Neural cell (in vitro differentiated cells): ENCODE measurements at regions not wholly inside any gene's neighbourhood (a gene's known extent, or its start where the extent isn't known, plus 50 kb on each side); places are given as distances from the start of the nearest gene placed in this dataset.
"Not testable (repeated sequence)": the region's sequence is repeated elsewhere in the genome, so short reads cannot be mapped to it uniquely, and the experiment has no call there.

Experiments used
- H2AFZ ChIP-seq: fragments of 200-600, 300-800 bp; sonication (generic), shearing (Covaris generic); 2 replicates; pipeline ENCODE4 v1.6.0; 2014; ENCODE audit warnings: low read depth, mild to moderate bottlenecking, antibody characterized with exemption, low read length, moderate library complexity
- H3F3A ChIP-seq: fragments of 200-600 bp; shearing (Covaris generic); 2 replicates; pipeline ENCODE4 v1.6.1; 2016; ENCODE audit warnings: mild to moderate bottlenecking, moderate library complexity, mixed read lengths, antibody characterized with exemption, low read length; ENCODE audit not compliant: insufficient read depth, poor library complexity, severe bottlenecking
- H3K27ac ChIP-seq: fragments of 200-600, 300-800 bp; sonication (generic), shearing (Covaris generic); 2 replicates; pipeline ENCODE4 v1.5.1; 2014; ENCODE audit warnings: mild to moderate bottlenecking, low read length, moderate library complexity
- H3K27me3 ChIP-seq: fragments of 300-800, 200-600 bp; sonication (generic), shearing (Covaris generic); 2 replicates; pipeline ENCODE4 v1.6.0; 2014; ENCODE audit warnings: mild to moderate bottlenecking, low read depth, low read length, moderate library complexity; ENCODE audit not compliant: insufficient read depth
- H3K36me3 ChIP-seq: fragments of 300-800, 200-600 bp; sonication (generic), shearing (Covaris generic); 2 replicates; pipeline ENCODE4 v1.5.1; 2014; ENCODE audit warnings: mild to moderate bottlenecking, antibody characterized with exemption, low read length, moderate library complexity; ENCODE audit not compliant: insufficient read depth
- H3K4me2 ChIP-seq: fragments of 300-800, 200-600 bp; sonication (generic), shearing (Covaris generic); 2 replicates; pipeline ENCODE4 v1.6.0; 2014; ENCODE audit warnings: mild to moderate bottlenecking, low read length
- H3K4me3 ChIP-seq: fragments of 300-800, 200-600 bp; sonication (generic), shearing (Covaris generic); 2 replicates; pipeline ENCODE4 v1.5.1; 2014; ENCODE audit warnings: mild to moderate bottlenecking, low read length, moderate library complexity
- H3K79me2 ChIP-seq: fragments of 200-600 bp; shearing (Covaris generic); replicated peaks from 2 replicates; pipeline ENCODE4 v1.6.0; 2014; ENCODE audit warnings: mild to moderate bottlenecking, low read length, moderate library complexity; ENCODE audit not compliant: insufficient read depth
- H3K9ac ChIP-seq: fragments of 300-800, 200-600 bp; sonication (generic), shearing (Covaris generic); 2 replicates; pipeline ENCODE4 v1.6.1; 2016; ENCODE audit warnings: mild to moderate bottlenecking, low read length, mixed read lengths
- H3K9me2 ChIP-seq: fragments of 200-600 bp; shearing (Covaris generic); 2 replicates; pipeline ENCODE4 v1.6.1; 2016; ENCODE audit warnings: mild to moderate bottlenecking, low read length, mixed read lengths; ENCODE audit not compliant: insufficient read depth
- H3K9me3 ChIP-seq: fragments of 200-600, 300-800 bp; sonication (generic), shearing (Covaris generic); 2 replicates; pipeline ENCODE4 v1.6.1; 2016; ENCODE audit warnings: mild to moderate bottlenecking, mixed run types, low read length, moderate library complexity, mixed read lengths
- H4K20me1 ChIP-seq: fragments of 200-600 bp; shearing (Covaris generic); 2 replicates; pipeline ENCODE4 v1.6.1; 2016; ENCODE audit warnings: mild to moderate bottlenecking, mixed run types; ENCODE audit not compliant: insufficient read depth
- CTCF ChIP-seq: fragments of 450-650 bp; IDR thresholded peaks from 2 replicates; pipeline ENCODE4 v1.5.1; 2014; ENCODE audit warnings: antibody characterized with exemption, mild to moderate bottlenecking, moderate library complexity; ENCODE audit not compliant: poor library complexity, severe bottlenecking
- EP300 ChIP-seq: fragments of 450-650 bp; conservative IDR thresholded peaks from 2 replicates; pipeline ENCODE4 v1.6.1; 2014; ENCODE audit warnings: antibody characterized with exemption, mild to moderate bottlenecking, moderate library complexity; ENCODE audit not compliant: poor library complexity, severe bottlenecking
- EZH2 ChIP-seq: fragments of 200-600, 300-800 bp; shearing (Covaris generic), sonication (generic); IDR thresholded peaks from 2 replicates; pipeline ENCODE4 v1.6.1; 2014; ENCODE audit warnings: antibody characterized with exemption, low read length, borderline replicate concordance, mild to moderate bottlenecking; ENCODE audit not compliant: insufficient read depth, poor library complexity, severe bottlenecking
- MXI1 ChIP-seq: fragments of 450-650 bp; conservative IDR thresholded peaks from 2 replicates; pipeline ENCODE4 v1.6.1; 2014; ENCODE audit warnings: antibody characterized with exemption, mild to moderate bottlenecking; ENCODE audit not compliant: poor library complexity, severe bottlenecking
- POLR2AphosphoS5 ChIP-seq: IDR thresholded peaks from 2 replicates; pipeline ENCODE4 v1.6.1; 2012
- RAD21 ChIP-seq: fragments of 450-650 bp; conservative IDR thresholded peaks from 2 replicates; pipeline ENCODE4 v1.6.1; 2014; ENCODE audit warnings: antibody characterized with exemption, mild to moderate bottlenecking, moderate library complexity
- REST ChIP-seq: IDR thresholded peaks from 2 replicates; pipeline ENCODE4 v1.6.1; 2012; ENCODE audit warnings: borderline replicate concordance
- SMC3 ChIP-seq: fragments of 450-650 bp; conservative IDR thresholded peaks from 2 replicates; pipeline ENCODE4 v1.6.1; 2014; ENCODE audit warnings: antibody characterized with exemption, mild to moderate bottlenecking, moderate library complexity; ENCODE audit not compliant: poor library complexity
- TAF1 ChIP-seq: IDR thresholded peaks from 2 replicates; pipeline ENCODE4 v1.6.1; 2012; ENCODE audit warnings: low read depth

- Histone ChIP-seq H4K20me1 (no peaks in the 10 kb centered on the region), H3K4me3 (no peak overlapping the region), H3K36me3 (no peaks in the 10 kb centered on the region), H3K27me3 (no peaks in the 10 kb centered on the region), H3F3A (no peaks in the 10 kb centered on the region), H3K79me2 (no peaks in the 10 kb centered on the region), H3K9me2 (no peaks in the 10 kb centered on the region), H3K4me2 (no peak overlapping the region), H3K9ac (no peak overlapping the region), H3K9me3 (no peaks in the 10 kb centered on the region), H3K27ac (no peak overlapping the region), H2AFZ (no peak overlapping the region)
- TF ChIP-seq CTCF, result no peak
- TF ChIP-seq RAD21, result no peak
- TF ChIP-seq MXI1, result no peak
These were observed 171.5 kb downstream of the PCDH18 start for GRCh38 chr4:137360761-137361160.

GRCh38 chr4:137359691-137360315 is 172.5 kb downstream of the PCDH18 start:
- no peaks in the 10 kb centered on the region for H4K20me1 ChIP-seq
- H3K79me2 ChIP-seq, result no peaks in the 10 kb centered on the region
- H3K27ac ChIP-seq, result no peak overlapping the region
- no peak overlapping the region for H3K9ac ChIP-seq
- H3F3A ChIP-seq, result no peaks in the 10 kb centered on the region
- no peak overlapping the region for H3K4me3 ChIP-seq
- no peak overlapping the region for H3K4me2 ChIP-seq
- H3K36me3 ChIP-seq, result no peaks in the 10 kb centered on the region
- TF ChIP-seq RAD21 (no peak), CTCF (no peak), SMC3 (no peak), POLR2AphosphoS5 (no peak), TAF1 (no peak), REST (no peak), EP300 (no peak), MXI1 (no peak), EZH2 (no peak)
- no peak overlapping the region for H2AFZ ChIP-seq
- H3K9me2 ChIP-seq, result no peaks in the 10 kb centered on the region
- H3K27me3 ChIP-seq, result no peaks in the 10 kb centered on the region
- H3K9me3 ChIP-seq, result no peaks in the 10 kb centered on the region

GRCh38 chr4:137354562-137354961 is 177.7 kb downstream of the PCDH18 start:
- H3K27me3 ChIP-seq, H3K79me2 ChIP-seq, H3K36me3 ChIP-seq, H3K27ac ChIP-seq, H4K20me1 ChIP-seq, H3K9me2 ChIP-seq, H3F3A ChIP-seq, H2AFZ ChIP-seq, H3K9me3 ChIP-seq, H3K9ac ChIP-seq, H3K4me2 ChIP-seq, H3K4me3 ChIP-seq: not testable (repeated sequence)
